ENCODE measurements at regions not wholly inside any gene's neighbourhood (a gene's known extent, or its start where the extent isn't known, plus 50 kb on each side); places are given as distances from the start of the nearest gene placed in this dataset.

- TF ChIP-seq CTCF (IDR thresholded peaks at IDR 0.05) (no peak), EZH2 (IDR thresholded peaks at IDR 0.05; ENCODE audit: borderline replicate concordance, insufficient read depth, low read depth, low read length, poor library complexity, severe bottlenecking) (no peak)
These were observed 184.7 kb upstream of the GDF10 start for GRCh38 chr10:47115322-47115721.
